GM21723 (cell line): ENCODE measurements at regions not wholly inside any gene's neighbourhood (a gene's known extent, or its start where the extent isn't known, plus 50 kb on each side); places are given as distances from the start of the nearest gene placed in this dataset.
"Not testable (repeated sequence)": the region's sequence is repeated elsewhere in the genome, so short reads cannot be mapped to it uniquely, and the experiment has no call there.

ENCODE experiments used
- ATAC-seq: cut with Tn5 transposase; IDR thresholded peaks from one replicate; pipeline ENCODE4 v1.9.1; 2021; ENCODE audit warnings: mild to moderate bottlenecking, moderate library complexity; ENCODE audit not compliant: unreplicated experiment

DNA sequence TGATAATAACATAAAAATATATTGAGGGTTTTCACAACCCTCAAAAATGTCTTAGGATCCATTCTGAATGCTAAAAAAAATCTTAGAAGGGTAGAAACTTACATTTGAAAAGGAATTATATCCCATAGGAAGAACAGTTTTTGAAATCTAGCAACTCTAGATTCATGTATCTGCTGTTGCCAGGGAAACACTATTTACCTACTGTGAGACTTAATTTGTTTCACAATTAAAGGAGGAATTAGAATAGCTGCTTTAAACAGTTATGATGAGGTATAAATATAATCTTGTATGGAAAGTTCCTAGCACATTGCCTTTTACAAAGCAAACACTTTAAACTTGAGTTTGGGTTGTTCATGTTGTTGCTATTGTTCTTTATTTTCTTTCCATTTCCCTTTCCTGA is 988.2 kb downstream of the SUCLG1 start:
- no peak for ATAC-seq

- no peak for ATAC-seq
These were observed 994.6 kb downstream of the SUCLG1 start for GRCh38 chr2:83464444-83464843.

- ATAC-seq: no peak
These were observed 996.2 kb downstream of the SUCLG1 start for GRCh38 chr2:83462881-83463280.

DNA sequence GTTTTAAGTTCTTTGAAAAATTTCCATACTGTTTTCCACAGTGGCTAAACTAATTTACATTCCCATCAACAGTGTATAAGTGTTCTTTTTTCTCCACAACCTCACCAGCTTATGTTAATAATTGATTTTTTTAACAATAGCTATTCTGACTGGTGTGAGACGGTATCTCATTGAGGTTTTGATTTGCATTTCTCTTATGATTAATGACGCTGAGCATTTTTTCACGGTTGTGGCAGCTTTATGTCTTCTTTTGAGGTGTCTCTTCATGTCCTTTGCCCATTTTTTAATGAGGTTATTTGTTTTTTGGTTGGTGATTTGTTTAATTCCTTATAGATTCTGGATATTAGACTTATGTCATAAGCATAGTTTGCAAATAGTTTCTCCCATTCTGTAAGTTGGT is 997.9 kb downstream of the SUCLG1 start:
- no peak for ATAC-seq

GRCh38 chr2:83459456-83459855 is 999.6 kb downstream of the SUCLG1 start:
- ATAC-seq: no peak

DNA sequence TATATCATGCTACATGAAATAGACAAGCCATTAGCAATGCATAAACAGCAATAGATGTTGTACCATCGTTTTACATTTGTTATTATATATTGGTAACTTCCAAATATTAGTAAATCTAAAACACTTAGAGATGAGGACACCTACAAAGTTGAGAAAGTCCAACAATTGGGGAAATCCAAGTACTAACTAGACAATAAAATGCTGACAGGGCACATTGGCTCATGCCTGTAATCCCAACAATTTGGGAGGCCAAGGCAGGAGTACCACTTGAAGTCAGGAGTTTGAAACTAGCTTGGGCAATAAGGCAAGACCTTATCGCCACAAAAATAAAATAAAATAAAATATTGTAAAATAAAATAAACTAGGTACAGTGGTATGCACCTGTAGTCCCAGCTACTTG is 1023.1 kb downstream of the SUCLG1 start:
- no peak for ATAC-seq

- no peak for ATAC-seq
These were observed 1038.1 kb downstream of the SUCLG1 start for GRCh38 chr2:83420993-83421392.

DNA sequence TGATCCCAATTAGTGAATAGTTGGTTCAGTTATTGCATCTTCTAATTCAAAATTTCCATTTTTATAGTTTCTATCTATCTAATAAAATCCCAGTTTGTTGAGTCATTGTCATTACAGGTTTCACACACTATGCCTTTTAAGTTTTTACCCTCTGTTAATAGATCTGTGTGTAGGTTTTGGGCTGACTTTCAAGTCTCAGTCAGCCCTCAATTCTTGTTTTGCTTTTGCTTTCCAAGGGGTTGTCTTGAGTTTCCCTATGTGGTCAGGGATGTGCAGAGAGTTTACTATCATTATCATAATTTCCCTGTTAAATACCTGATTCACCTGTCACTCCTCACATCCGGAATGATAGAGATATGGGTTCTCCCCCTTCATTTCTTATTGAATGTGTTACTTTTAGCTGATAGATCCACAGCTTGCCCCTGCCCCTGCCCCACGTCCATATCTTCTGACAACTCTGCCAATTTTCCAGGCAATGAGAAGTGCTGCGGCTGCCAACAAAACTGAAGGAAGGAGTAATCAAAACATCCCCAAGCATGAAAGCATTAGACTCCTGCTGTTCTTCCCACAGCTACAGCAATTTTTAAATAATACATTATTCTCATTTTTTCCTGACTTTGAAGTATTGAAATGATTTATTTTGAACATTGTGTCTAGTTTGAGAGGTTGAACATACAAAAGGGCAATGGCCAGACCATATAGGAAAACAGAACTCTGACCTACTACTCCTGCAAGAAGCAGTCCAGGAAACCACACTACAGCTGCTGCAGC is 1064.8 kb downstream of the SUCLG1 start:
- ATAC-seq: no peak

- no peak for ATAC-seq
These were observed 1070.3 kb downstream of the SUCLG1 start for GRCh38 chr2:83388804-83389203.

GRCh38 chr2:83386549-83386948 is 1072.5 kb downstream of the SUCLG1 start:
- ATAC-seq: no peak

DNA sequence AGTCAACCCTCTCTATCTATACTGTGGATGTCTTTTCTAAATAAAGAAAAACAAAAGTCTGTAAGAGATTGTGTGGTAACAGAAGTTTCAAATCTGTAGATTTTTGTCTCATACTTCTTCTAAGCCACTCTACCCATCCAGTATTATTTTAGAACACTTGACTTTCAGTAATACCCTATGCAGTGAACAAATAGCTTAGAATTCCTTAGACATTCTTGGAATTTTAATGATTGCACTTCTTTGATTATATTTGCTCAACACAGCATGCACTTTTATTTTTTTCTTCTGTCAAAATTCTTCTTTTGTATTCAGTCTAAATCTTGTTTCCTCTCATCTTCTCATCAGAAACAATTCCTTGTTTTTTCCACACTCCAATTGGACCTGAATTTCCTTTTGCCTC is 1080.2 kb downstream of the SUCLG1 start:
- no peak for ATAC-seq

GRCh38 chr2:83376731-83377130 is 1082.3 kb downstream of the SUCLG1 start:
- no peak for ATAC-seq

- ATAC-seq: no peak
These were observed 1088.7 kb downstream of the SUCLG1 start for GRCh38 chr2:83370419-83370762.

DNA sequence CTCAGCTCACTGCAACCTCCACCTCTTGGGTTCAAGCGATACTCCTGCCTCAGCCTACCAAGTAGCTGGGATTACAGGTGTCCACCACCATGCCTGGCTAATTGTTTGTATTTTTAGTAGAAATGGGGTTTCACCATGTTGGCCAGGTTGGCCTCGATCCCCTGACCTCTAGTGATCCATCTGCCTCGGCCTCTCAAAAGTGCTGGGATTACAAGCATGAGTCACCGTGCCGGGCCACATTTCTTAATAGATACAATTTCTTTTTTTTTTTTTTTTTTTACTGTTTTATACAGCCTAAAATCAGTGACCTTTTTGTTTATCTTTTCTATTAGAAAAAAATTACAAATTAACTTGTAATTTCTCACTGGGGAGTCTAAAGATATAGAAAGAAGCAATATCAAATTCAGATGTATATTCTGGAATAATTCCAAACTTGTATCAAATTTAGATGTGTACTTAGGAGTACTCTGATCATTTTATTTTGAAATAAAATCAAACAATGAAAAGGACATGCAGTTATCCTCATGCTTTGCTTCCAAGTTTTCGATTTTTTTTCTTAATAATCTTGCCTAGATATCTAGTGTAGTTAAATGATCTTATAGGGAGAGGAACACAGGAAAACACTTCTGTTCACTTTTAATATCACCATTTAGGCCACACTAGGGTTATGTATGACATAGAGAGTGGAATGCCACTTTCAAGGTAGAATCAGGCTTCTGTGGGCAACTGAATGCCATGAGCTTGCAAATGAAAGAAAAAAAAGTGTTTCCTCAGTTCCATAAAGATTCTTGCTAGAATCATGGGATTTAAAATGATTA is 1089.3 kb downstream of the SUCLG1 start:
- ATAC-seq: no peak

DNA sequence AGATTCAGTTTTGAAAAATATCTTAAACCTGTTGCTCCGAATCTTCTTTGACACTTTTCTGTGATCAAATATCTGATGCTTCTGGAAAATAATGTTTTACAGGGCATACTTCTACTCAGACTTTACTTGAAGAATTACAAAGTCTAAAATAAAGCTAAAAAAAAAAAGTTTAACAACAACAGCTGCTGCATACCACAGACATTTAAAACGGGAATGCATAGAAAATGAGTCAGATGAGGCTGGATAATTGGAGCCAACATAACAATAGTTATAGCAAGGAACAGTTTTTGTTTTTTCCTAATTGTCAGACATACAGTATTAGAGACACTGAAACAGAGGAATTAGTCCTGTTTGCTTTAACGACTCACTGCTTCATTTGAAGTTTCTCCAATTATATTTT is 1090.2 kb downstream of the SUCLG1 start:
- ATAC-seq: no peak

DNA sequence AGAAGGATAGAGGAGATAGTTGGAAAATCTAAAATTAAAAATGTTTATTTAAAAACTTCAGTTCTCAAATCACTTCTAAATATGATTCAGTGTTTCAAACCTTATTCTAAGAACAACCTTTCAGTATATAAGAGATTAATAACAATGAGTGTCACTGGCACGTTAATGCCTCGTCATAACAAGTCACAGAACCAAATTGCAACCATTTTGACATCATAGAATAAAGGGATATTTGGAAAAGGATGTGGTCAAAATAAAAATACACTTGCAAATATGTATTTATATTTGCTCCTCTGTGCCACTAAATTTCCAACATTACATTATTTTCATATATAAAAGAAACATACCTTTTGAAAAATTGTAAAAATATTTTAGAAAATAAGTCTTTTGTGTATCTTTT is 1090.6 kb downstream of the SUCLG1 start:
- ATAC-seq: no peak

GRCh38 chr2:83365476-83365875 is 1093.6 kb downstream of the SUCLG1 start:
- ATAC-seq: no peak

- ATAC-seq: no peak
These were observed 1094.8 kb downstream of the SUCLG1 start for GRCh38 chr2:83364264-83364663.

DNA sequence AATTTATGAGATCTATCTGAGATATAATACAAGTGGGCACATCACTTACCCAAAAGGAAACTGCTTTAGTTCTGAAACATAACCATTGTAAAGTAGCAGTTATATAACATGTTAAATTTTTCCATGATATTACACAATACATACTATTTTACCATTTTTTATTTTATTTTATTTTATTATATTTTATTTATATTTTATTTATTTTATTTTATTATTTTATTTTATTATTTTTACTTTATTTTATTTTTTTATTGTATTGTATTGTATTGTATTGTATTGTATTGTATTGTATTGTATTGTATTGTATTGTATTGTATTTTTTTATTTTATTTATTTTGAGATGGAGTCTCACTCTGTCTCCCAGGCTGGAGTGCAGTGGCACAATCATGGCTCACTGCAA is 1095.9 kb downstream of the SUCLG1 start:
- ATAC-seq: not testable (repeated sequence)

- ATAC-seq: no peak
These were observed 1099.7 kb downstream of the SUCLG1 start for GRCh38 chr2:83359336-83359735.

GRCh38 chr2:83342860-83343329 is 1116.2 kb downstream of the SUCLG1 start:
- no peak for ATAC-seq

GRCh38 chr2:83340424-83340823 is 1118.7 kb downstream of the SUCLG1 start:
- no peak for ATAC-seq
